Kidney epithelial cell (primary cell): ENCODE measurements at regions not wholly inside any gene's neighbourhood (a gene's known extent, or its start where the extent isn't known, plus 50 kb on each side); places are given as distances from the start of the nearest gene placed in this dataset.
"Not testable (repeated sequence)": the region's sequence is repeated elsewhere in the genome, so short reads cannot be mapped to it uniquely, and the experiment has no call there.

Experiments used
- DNase-seq: peaks from one replicate; pipeline ENCODE4 v3.0.0-alpha.2; 2010; ENCODE audit warnings: low read depth
- H3K27me3 ChIP-seq: 2 replicates; pipeline ENCODE4 v1.6.0; 2011; ENCODE audit warnings: low read length; ENCODE audit not compliant: control insufficient read depth, insufficient read depth
- H3K36me3 ChIP-seq: 2 replicates; pipeline ENCODE4 v1.5.1; 2011; ENCODE audit warnings: low read length; ENCODE audit not compliant: control insufficient read depth, insufficient read depth
- H3K4me3 ChIP-seq: 2 replicates; pipeline ENCODE4 v1.5.1; 2011; ENCODE audit warnings: low read depth, mild to moderate bottlenecking, control low read depth, low read length
- TF ChIP-seq, protein P1 (sequence below): IDR thresholded peaks from 2 replicates; pipeline ENCODE4 v1.5.1; 2011; ENCODE audit warnings: mild to moderate bottlenecking, moderate library complexity, low read length, control low read depth, inconsistent platforms; ENCODE audit not compliant: insufficient read depth, poor library complexity, severe bottlenecking

- Histone ChIP-seq H3K4me3 (no peak overlapping the region), H3K36me3 (no peaks in the 10 kb centered on the region), H3K27me3 (peaks cover 4% of the 10 kb centered on the region)
- TF ChIP-seq, protein P1, sequence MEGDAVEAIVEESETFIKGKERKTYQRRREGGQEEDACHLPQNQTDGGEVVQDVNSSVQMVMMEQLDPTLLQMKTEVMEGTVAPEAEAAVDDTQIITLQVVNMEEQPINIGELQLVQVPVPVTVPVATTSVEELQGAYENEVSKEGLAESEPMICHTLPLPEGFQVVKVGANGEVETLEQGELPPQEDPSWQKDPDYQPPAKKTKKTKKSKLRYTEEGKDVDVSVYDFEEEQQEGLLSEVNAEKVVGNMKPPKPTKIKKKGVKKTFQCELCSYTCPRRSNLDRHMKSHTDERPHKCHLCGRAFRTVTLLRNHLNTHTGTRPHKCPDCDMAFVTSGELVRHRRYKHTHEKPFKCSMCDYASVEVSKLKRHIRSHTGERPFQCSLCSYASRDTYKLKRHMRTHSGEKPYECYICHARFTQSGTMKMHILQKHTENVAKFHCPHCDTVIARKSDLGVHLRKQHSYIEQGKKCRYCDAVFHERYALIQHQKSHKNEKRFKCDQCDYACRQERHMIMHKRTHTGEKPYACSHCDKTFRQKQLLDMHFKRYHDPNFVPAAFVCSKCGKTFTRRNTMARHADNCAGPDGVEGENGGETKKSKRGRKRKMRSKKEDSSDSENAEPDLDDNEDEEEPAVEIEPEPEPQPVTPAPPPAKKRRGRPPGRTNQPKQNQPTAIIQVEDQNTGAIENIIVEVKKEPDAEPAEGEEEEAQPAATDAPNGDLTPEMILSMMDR: no peak
- no peak for DNase-seq
Measured at GRCh38 chr11:115608976-115609375, 104.8 kb upstream of the CADM1 start.

DNA sequence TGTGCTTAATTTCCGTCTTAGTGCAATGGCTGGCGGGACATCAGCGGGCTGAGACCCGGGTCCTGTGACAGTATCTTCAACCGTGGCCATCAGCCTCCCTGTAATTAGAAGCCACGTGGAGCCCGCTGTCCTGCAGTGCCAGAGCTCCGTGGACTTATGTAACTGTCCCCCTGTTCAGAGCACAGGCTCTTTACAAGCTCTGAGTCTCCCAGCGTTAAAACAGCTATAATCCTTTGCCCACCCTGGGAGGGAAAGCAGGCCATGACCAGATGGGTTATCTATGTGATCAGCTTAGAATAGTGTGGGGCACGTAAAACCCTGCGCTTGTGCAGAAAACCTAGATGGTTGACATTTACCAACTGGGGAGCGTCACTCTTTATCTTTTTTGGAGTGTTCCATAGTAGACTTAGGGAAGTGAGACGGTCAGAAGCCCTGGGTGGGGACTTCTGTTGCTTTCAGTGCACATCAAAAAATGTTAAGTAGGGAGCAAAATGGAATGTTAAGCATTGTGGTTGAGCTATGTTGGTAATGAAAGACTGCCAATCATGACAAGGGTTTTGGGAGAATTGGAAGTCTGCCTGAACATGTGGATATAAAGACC is 103.5 kb upstream of the CADM1 start:
- TF ChIP-seq, protein P1: no peak
- Histone ChIP-seq H3K27me3 (peaks cover 4% of the 10 kb centered on the region), H3K4me3 (no peak overlapping the region), H3K36me3 (no peaks in the 10 kb centered on the region)
- no peak for DNase-seq

- Histone ChIP-seq H3K27me3 (peaks cover 2% of the 10 kb centered on the region), H3K36me3 (no peaks in the 10 kb centered on the region), H3K4me3 (no peak overlapping the region)
- DNase-seq: no peak
- TF ChIP-seq, protein P1: no peak
Measured at GRCh38 chr11:115606498-115607220, 102.4 kb upstream of the CADM1 start.

DNA sequence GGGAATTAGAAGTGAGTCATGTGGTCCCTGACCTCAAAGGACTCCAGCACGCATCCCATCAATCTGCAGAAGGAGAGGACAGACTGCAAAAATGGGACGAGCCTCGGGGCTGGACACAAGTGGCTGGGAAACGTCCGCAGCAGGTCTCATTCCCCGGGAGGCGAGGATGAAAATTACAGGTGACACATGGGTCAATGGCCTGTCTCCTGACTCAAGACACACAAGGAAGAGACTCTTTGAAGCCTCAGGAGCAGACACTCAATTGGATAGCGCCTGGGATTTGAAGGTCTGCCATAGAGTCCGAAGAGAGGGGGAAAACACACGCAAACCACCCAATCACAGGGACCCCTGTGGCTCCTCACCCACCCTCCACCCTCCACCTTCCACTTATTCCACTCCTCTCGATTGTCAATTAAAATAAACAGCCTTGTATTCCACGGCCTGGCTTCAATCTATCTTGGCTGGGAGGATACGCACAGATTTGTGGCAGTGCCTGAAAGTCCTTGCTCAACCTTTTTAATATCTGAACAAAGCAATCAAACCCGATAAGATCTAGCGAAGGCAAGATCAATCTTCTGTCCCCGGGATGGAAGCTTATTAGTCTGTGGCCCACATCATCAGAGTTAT is 101.8 kb upstream of the CADM1 start:
- Histone ChIP-seq H3K27me3 (peaks cover 2% of the 10 kb centered on the region), H3K36me3 (no peaks in the 10 kb centered on the region), H3K4me3 (no peak overlapping the region)
- TF ChIP-seq, protein P1: no peak
- no peak for DNase-seq

- H3K4me3 ChIP-seq, DNase-seq, H3K27me3 ChIP-seq, H3K36me3 ChIP-seq: not testable (repeated sequence)
Measured at GRCh38 chr11:115605397-115605796, 101.2 kb upstream of the CADM1 start.

DNA sequence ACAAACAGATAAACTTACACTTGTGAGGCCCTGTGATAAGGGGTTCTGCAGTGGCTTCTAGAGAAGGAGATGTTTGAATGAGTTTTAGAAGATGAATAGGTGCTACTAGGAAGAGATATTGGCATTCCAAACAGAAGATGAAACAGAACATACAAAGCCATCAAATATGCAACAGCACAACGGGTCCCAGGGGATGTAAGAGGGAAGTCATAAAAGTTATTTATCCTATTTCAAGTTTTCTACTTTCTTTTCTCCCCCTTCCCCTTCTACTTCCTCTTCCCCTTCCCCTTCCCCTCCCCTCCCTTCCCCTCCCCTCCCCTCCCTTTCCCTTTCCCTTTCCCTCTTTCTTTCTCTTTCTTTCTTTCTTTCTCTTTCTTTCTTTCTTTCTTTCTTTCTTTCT is 94.9 kb upstream of the CADM1 start:
- TF ChIP-seq, protein P1: no peak
- no peak overlapping the region for H3K4me3 ChIP-seq
- no peak for DNase-seq
- no peaks in the 10 kb centered on the region for H3K27me3 ChIP-seq
- no peaks in the 10 kb centered on the region for H3K36me3 ChIP-seq
